CD14-positive monocyte (primary cell): ENCODE measurements at regions not wholly inside any gene's neighbourhood (a gene's known extent, or its start where the extent isn't known, plus 50 kb on each side); places are given as distances from the start of the nearest gene placed in this dataset.

ENCODE experiments used
- DNase-seq, 3 donors: peaks; one replicate each; pipeline ENCODE4 v3.0.0-alpha.2; 2011 to 2022
- H2AFZ ChIP-seq: 2 replicates; pipeline ENCODE4 v1.6.0; 2012; ENCODE audit warnings: mild to moderate bottlenecking, low read depth, low read length, inconsistent platforms; ENCODE audit not compliant: insufficient read depth, poor library complexity, severe bottlenecking
- H3K27ac ChIP-seq, 2 donors: 1 replicate in 1 of 2; 2 replicates in 1 of 2; pipeline ENCODE4 v1.5.1; 2012 to 2013; ENCODE audit warnings: low read length in 2 of 2, control low read depth in 1 of 2, inconsistent platforms in 1 of 2, low read depth in 1 of 2, mild to moderate bottlenecking in 1 of 2
- H3K27me3 ChIP-seq, 2 donors: one replicate each; pipeline versions ENCODE4 v1.6.0 to v1.6.1; 2011 to 2013; ENCODE audit warnings: low read length in 2 of 2; ENCODE audit not compliant: control insufficient read depth in 2 of 2, insufficient read depth in 2 of 2
- H3K36me3 ChIP-seq, 2 donors: replicated peaks in 1 of 2; 1 replicate in 1 of 2; 2 replicates in 1 of 2; pipeline versions ENCODE4 v1.5.1 to v1.6.1; 2012 to 2013; ENCODE audit warnings: low read length in 2 of 2, control low read depth in 1 of 2, inconsistent platforms in 1 of 2, mild to moderate bottlenecking in 1 of 2; ENCODE audit not compliant: insufficient read depth in 2 of 2, control insufficient read depth in 1 of 2
- H3K4me1 ChIP-seq, 2 donors: 1 replicate in 1 of 2; 2 replicates in 1 of 2; pipeline versions ENCODE4 v1.5.1 to v1.6.1; 2012 to 2013; ENCODE audit warnings: low read length in 2 of 2, control low read depth in 1 of 2, inconsistent platforms in 1 of 2, mild to moderate bottlenecking in 1 of 2, moderate library complexity in 1 of 2; ENCODE audit not compliant: insufficient read depth in 2 of 2, control insufficient read depth in 1 of 2
- H3K4me2 ChIP-seq: replicated peaks from 2 replicates; pipeline ENCODE3; 2012; ENCODE audit warnings: low read length, moderate library complexity, mild to moderate bottlenecking; ENCODE audit not compliant: poor library complexity, severe bottlenecking; ENCODE audit errors: extremely low read depth
- H3K4me3 ChIP-seq, 3 experiments: fragments of 200-600 bp in 1 of 3; sonication (generic) in 1 of 3; replicated peaks in 1 of 3; 1 replicate in 2 of 3; 2 replicates in 1 of 3; pipeline ENCODE4 v1.5.1; 2011 to 2013; ENCODE audit warnings: low read length in 3 of 3, mild to moderate bottlenecking in 3 of 3, control low read depth in 2 of 3, low read depth in 2 of 3, inconsistent platforms in 1 of 3, moderate library complexity in 1 of 3
- H3K79me2 ChIP-seq: 2 replicates; pipeline ENCODE4 v1.6.0; 2012; ENCODE audit warnings: mild to moderate bottlenecking, control low read depth, inconsistent platforms, low read length, moderate library complexity; ENCODE audit not compliant: insufficient read depth
- H3K9ac ChIP-seq: 2 replicates; pipeline ENCODE4 v1.6.0; 2017; ENCODE audit warnings: low read length, mild to moderate bottlenecking; ENCODE audit not compliant: insufficient read depth, poor library complexity, severe bottlenecking
- H3K9me3 ChIP-seq, 2 donors: replicated peaks in 1 of 2; 1 replicate in 1 of 2; 2 replicates in 1 of 2; pipeline versions ENCODE4 v1.5.1 to v1.6.1; 2012 to 2013; ENCODE audit warnings: low read length in 2 of 2, control low read depth in 1 of 2; ENCODE audit not compliant: control insufficient read depth in 1 of 2, insufficient read depth in 1 of 2
- H4K20me1 ChIP-seq: 2 replicates; pipeline ENCODE4 v1.6.0; 2012; ENCODE audit warnings: mild to moderate bottlenecking, low read length, control low read depth, moderate library complexity; ENCODE audit not compliant: insufficient read depth
- H3K27ac Mint-ChIP-seq, 7 donors: one replicate each; pipeline ENCODE4 v1.8.0; 2020; ENCODE audit warnings: mild to moderate bottlenecking in 7 of 7, mixed read lengths in 7 of 7, moderate library complexity in 6 of 7, inconsistent platforms in 2 of 7
- H3K27me3 Mint-ChIP-seq, 3 donors: one replicate each; pipeline ENCODE4 v1.8.0; 2021 to 2022; ENCODE audit warnings: low read depth in 3 of 3, mild to moderate bottlenecking in 3 of 3, mixed read lengths in 3 of 3, moderate library complexity in 3 of 3, inconsistent platforms in 1 of 3
- H3K36me3 Mint-ChIP-seq, 2 donors: one replicate each; pipeline ENCODE4 v1.8.0; 2020; ENCODE audit warnings: mixed read lengths in 2 of 2, inconsistent platforms in 1 of 2, mild to moderate bottlenecking in 1 of 2
- H3K4me1 Mint-ChIP-seq: one replicate; pipeline ENCODE4 v1.8.0; 2020; ENCODE audit warnings: mild to moderate bottlenecking, mixed read lengths
- H3K4me3 Mint-ChIP-seq, 2 donors: one replicate each; pipeline ENCODE4 v1.8.0; 2020; ENCODE audit warnings: mild to moderate bottlenecking in 2 of 2, mixed read lengths in 2 of 2, moderate library complexity in 1 of 2
- H3K9me3 Mint-ChIP-seq, 7 donors: one replicate each; pipeline ENCODE4 v1.8.0; 2020 to 2022; ENCODE audit warnings: mixed read lengths in 7 of 7, mild to moderate bottlenecking in 6 of 7, moderate library complexity in 6 of 7, inconsistent platforms in 2 of 7
- WGBS: methylation state at CpG from one replicate; pipeline ENCODE4 v1.1.5; 2013; ENCODE audit warnings: missing lambda C conversion rate; ENCODE audit not compliant: insufficient coverage; 5-methylcytosine and 5-hydroxymethylcytosine counted together
- intact Hi-C, 2 donors: fragments of 100-400 bp; cut with micrococcal nuclease; formaldehyde crosslinking; loops; one replicate each; pipeline versions ENCODE4 v1.15.0 to v1.15.1; 2023
- TF ChIP-seq, protein P1 (sequence below): fragments of 200-600 bp; IDR thresholded peaks from one replicate; pipeline ENCODE4 v1.8.0; 2022; ENCODE audit warnings: antibody characterized with exemption, mild to moderate bottlenecking

DNA sequence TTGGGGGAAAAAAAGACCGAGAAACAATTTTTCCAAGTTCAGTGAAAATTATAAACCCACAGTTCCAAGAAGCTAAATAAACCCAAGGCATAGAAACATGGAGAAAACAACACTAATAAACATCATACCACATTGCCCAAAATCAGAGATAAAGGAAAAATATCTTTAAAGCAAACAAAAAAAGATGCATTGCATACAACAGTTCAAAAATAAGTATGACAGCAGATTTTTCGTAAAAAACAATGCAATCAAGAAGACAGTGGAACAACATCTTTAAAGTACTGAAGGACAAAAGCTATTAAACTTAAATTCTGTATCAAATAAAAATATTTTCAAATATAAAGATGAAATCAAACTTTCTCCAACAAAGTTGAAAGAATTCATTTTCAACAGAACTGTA lies 921.3 kb downstream of the METTL15 start:
- no peaks in the 10 kb centered on the region for H3K36me3 Mint-ChIP-seq

DNA sequence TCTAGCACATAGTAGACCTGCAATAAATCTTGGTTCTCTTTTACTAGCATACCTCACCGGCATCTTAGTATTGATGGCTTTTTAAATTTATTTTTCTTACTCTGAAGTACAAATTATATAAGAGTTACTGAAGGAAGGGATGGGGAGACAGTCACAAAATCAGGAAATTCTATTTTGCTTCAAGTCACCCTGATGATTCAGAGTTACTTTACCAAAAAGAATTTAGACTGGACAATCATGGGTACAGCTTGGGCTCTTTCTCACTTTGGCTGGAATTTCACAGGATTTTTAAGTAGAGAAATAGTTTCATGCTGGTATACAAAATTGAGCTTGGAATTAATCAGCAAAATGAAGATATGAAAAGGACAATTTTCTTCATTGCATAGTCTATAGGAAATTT lies 919.2 kb downstream of the METTL15 start:
- DNase-seq, result no peak
- Histone ChIP-seq H3K27me3 (no peaks in the 10 kb centered on the region), H3K36me3 (no peaks in the 10 kb centered on the region), H3K4me2 (no peak overlapping the region), H3K9me3 (peaks cover 2 to 20% of the 10 kb centered on the region in 2 donors), H3K4me3 (no peak overlapping the region), H3K4me1 (no peaks in the 10 kb centered on the region), H3K27ac (no peak overlapping the region), H4K20me1 (no peaks in the 10 kb centered on the region), H3K9ac (no peak overlapping the region), H3K79me2 (no peaks in the 10 kb centered on the region), H2AFZ (no peak overlapping the region)
- no peak overlapping the region for H3K4me3 Mint-ChIP-seq
- H3K36me3 Mint-ChIP-seq, result no peaks in the 10 kb centered on the region
- TF ChIP-seq, protein P1, sequence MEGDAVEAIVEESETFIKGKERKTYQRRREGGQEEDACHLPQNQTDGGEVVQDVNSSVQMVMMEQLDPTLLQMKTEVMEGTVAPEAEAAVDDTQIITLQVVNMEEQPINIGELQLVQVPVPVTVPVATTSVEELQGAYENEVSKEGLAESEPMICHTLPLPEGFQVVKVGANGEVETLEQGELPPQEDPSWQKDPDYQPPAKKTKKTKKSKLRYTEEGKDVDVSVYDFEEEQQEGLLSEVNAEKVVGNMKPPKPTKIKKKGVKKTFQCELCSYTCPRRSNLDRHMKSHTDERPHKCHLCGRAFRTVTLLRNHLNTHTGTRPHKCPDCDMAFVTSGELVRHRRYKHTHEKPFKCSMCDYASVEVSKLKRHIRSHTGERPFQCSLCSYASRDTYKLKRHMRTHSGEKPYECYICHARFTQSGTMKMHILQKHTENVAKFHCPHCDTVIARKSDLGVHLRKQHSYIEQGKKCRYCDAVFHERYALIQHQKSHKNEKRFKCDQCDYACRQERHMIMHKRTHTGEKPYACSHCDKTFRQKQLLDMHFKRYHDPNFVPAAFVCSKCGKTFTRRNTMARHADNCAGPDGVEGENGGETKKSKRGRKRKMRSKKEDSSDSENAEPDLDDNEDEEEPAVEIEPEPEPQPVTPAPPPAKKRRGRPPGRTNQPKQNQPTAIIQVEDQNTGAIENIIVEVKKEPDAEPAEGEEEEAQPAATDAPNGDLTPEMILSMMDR, result no peak
- H3K9me3 Mint-ChIP-seq, result peaks cover 3 to 12% (median 6%) of the 10 kb centered on the region in 7 donors
- intact Hi-C loops, result no loop called here
- H3K27ac Mint-ChIP-seq, result no peak overlapping the region
- no peaks in the 10 kb centered on the region for H3K4me1 Mint-ChIP-seq
- no CpG with 5 or more reads among the region's 1 CpG for WGBS
- no peaks in the 10 kb centered on the region for H3K27me3 Mint-ChIP-seq

More for the DNA sequence above, 921.3 kb downstream of the METTL15 start:
- no CpG with 5 or more reads among the region's 2 CpGs for WGBS
- Histone ChIP-seq H3K36me3 (no peaks in the 10 kb centered on the region), H3K4me1 (no peaks in the 10 kb centered on the region), H3K4me2 (no peak overlapping the region), H3K9me3 (peaks cover 2 to 20% of the 10 kb centered on the region in 2 donors), H3K27ac (no peak overlapping the region), H3K27me3 (no peaks in the 10 kb centered on the region), H2AFZ (no peak overlapping the region), H3K79me2 (no peaks in the 10 kb centered on the region), H3K4me3 (no peak overlapping the region), H4K20me1 (no peaks in the 10 kb centered on the region), H3K9ac (no peak overlapping the region)
- DNase-seq, result no peak
- Mint-ChIP-seq H3K27ac (no peak overlapping the region), H3K4me3 (no peak overlapping the region), H3K9me3 (peaks cover 3 to 10% (median 6%) of the 10 kb centered on the region in 7 donors), H3K4me1 (no peaks in the 10 kb centered on the region), H3K27me3 (no peaks in the 10 kb centered on the region)
- TF ChIP-seq, protein P1, result no peak
- intact Hi-C loops, result no loop called here
